IPS DF 6.9 (cell line): ENCODE measurements at regions not wholly inside any gene's neighbourhood (a gene's known extent, or its start where the extent isn't known, plus 50 kb on each side); places are given as distances from the start of the nearest gene placed in this dataset.

ENCODE experiments used
- DNase-seq: peaks from one replicate; pipeline ENCODE4 v3.0.0-alpha.2; 2013; ENCODE audit warnings: low read depth, low spot score
- H3K27ac ChIP-seq: one replicate; pipeline ENCODE4 v1.5.1; 2013; ENCODE audit warnings: low read length, control low read depth
- H3K27me3 ChIP-seq: 2 replicates; pipeline ENCODE4 v1.6.1; 2013; ENCODE audit warnings: mild to moderate bottlenecking, low read length; ENCODE audit not compliant: control insufficient read depth, insufficient read depth
- H3K36me3 ChIP-seq: 2 replicates; pipeline ENCODE4 v1.6.1; 2013; ENCODE audit warnings: low read length; ENCODE audit not compliant: control insufficient read depth, insufficient read depth
- H3K4me1 ChIP-seq: 2 replicates; pipeline ENCODE4 v1.6.1; 2013; ENCODE audit warnings: low read length; ENCODE audit not compliant: control insufficient read depth, insufficient read depth
- H3K4me3 ChIP-seq: 2 replicates; pipeline ENCODE4 v1.5.1; 2013; ENCODE audit warnings: mild to moderate bottlenecking, low read length
- H3K9me3 ChIP-seq: 2 replicates; pipeline ENCODE4 v1.6.1; 2013; ENCODE audit warnings: low read length, inconsistent platforms; ENCODE audit not compliant: control insufficient read depth, insufficient read depth
- WGBS: extraction: QIAGEN DNeasy Blood & Tissue Kit; methylation state at CpG from one replicate; pipeline ENCODE4 v1.1.7; 2013; ENCODE audit warnings: mixed read lengths, missing lambda C conversion rate; ENCODE audit not compliant: insufficient read length, insufficient coverage; 5-methylcytosine and 5-hydroxymethylcytosine counted together

DNA sequence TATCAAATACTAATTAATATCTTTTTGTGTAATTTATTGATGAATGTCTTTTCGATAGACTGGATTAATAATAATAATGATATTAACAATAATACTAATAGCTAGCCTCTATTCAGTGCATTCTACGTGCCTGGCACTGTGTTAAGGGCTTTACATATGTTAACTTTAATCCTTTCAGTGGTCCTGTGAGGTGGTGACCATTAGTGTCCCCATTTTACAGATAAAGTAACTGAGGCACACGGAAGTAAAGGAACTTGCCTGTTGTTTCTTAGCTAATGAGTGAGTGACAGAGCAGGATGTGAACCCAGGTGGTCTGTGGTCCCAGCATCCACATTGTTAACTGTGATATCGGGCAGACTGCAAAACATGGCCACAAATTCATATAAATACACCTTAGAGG is 335.7 kb upstream of the PROX1 start:
- Histone ChIP-seq H3K9me3 (no peaks in the 10 kb centered on the region), H3K4me1 (peaks cover 4% of the 10 kb centered on the region), H3K27ac (no peak overlapping the region), H3K27me3 (no peaks in the 10 kb centered on the region), H3K4me3 (no peak overlapping the region), H3K36me3 (no peaks in the 10 kb centered on the region)
- DNase-seq: no peak
- no CpG with 5 or more reads among the region's 4 CpGs for WGBS

DNA sequence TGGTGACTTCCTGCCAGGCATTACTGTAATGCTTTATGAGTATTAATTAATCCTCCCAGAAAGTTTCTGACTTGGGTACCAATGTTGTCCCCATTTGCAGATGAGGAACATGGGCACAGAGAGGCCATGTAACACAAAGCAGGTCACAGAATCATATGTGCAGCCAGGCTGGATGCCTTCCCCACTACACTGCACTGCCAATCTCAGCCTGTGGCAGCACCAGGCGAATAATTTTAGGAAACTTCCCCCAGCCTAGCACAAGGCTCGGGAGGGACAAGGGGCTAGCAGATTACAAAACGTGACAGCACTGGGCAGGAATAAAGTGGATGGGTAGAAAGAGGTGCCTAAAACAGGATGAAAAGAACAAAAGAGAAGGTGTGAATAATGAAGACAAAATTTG is 331.7 kb upstream of the PROX1 start:
- H3K9me3 ChIP-seq: no peaks in the 10 kb centered on the region
- H3K27ac ChIP-seq: no peak overlapping the region
- H3K36me3 ChIP-seq: no peaks in the 10 kb centered on the region
- no peak for DNase-seq
- WGBS: no CpG with 5 or more reads among the region's 3 CpGs
- 0 out of 2 replicates have a peak, but pooled peaks cover 3% of the 10 kb centered on the region for H3K4me1 ChIP-seq
- H3K4me3 ChIP-seq: no peak overlapping the region
- no peaks in the 10 kb centered on the region for H3K27me3 ChIP-seq

DNA sequence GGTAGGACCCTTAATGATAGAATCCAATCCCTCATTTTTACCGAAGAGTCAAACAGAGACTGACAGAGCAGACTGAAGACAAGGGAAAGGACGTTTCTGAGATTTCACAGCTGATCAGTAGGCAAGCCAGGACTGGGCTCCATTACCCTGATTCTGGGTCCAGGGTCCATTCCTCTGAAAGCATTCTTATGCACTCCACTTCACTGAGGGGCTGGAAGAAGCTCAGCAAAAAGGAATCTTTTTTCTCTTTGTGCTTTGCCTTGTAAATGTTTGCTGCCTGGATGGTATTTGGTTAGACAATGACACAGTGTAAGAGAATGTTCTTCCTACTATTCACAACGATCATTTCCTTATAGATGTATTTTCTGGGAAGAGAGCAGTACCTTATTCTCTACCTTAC is 331.3 kb upstream of the PROX1 start:
- H3K4me1 ChIP-seq: 0 out of 2 replicates have a peak, but pooled peaks cover 3% of the 10 kb centered on the region
- WGBS: no CpG with 5 or more reads among the region's 3 CpGs
- H3K9me3 ChIP-seq: no peaks in the 10 kb centered on the region
- H3K36me3 ChIP-seq: no peaks in the 10 kb centered on the region
- no peaks in the 10 kb centered on the region for H3K27me3 ChIP-seq
- no peak overlapping the region for H3K4me3 ChIP-seq
- H3K27ac ChIP-seq: no peak overlapping the region
- no peak for DNase-seq

DNA sequence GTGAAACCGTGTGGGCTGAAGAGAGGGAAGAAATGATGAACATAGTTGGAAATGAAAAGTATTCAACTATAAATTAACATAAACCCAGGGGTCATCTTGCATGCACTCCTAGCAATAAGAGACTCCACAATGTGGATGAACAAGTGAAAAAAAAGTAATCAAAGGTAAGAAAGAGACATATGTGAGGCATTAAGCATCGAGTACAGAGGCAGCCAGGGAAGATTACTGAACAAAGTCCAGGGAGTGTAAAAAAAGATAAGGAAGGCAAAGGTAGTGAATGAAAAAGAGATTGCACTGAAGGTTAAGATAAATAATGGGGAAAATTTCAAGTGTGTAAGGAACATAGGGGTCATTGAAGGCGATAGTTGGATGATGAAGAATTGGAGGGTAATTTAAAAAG is 330.8 kb upstream of the PROX1 start:
- WGBS: 100% methylated on average over 1 of the region's 3 CpGs
- Histone ChIP-seq H3K27ac (no peak overlapping the region), H3K27me3 (no peaks in the 10 kb centered on the region), H3K9me3 (no peaks in the 10 kb centered on the region), H3K4me1 (0 out of 2 replicates have a peak, but pooled peaks cover 3% of the 10 kb centered on the region), H3K36me3 (no peaks in the 10 kb centered on the region), H3K4me3 (no peak overlapping the region)
- DNase-seq: no peak

GRCh38 chr1:213657879-213658278 is 329.9 kb upstream of the PROX1 start:
- no peak overlapping the region for H3K4me3 ChIP-seq
- no peak for DNase-seq
- H3K27ac ChIP-seq: no peak overlapping the region
- WGBS: no CpG with 5 or more reads among the region's 2 CpGs
- no peaks in the 10 kb centered on the region for H3K27me3 ChIP-seq
- no peaks in the 10 kb centered on the region for H3K9me3 ChIP-seq
- H3K36me3 ChIP-seq: no peaks in the 10 kb centered on the region
- H3K4me1 ChIP-seq: 0 out of 2 replicates have a peak, but pooled peaks cover 3% of the 10 kb centered on the region

DNA sequence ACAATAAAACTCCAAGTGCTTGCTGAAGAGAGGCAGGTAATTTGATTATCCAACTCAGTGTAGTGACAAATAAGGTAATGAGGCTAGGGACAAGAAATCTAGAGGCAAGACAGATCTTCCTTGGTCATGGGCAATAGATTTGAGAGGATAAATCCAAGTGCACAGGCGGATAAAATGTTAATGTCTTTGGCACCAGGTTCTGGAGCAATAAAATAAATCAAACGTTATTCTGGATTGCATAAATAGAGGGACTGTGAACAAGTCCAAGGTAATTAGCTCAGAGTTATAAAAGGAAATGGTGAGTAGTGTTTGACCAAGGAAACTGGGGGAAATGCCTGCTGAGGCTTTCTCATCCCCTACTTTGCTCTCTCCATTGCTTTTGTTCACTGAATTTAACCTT is 329.3 kb upstream of the PROX1 start:
- Histone ChIP-seq H3K27me3 (no peaks in the 10 kb centered on the region), H3K4me3 (no peak overlapping the region), H3K27ac (no peak overlapping the region), H3K4me1 (0 out of 2 replicates have a peak, but pooled peaks cover 3% of the 10 kb centered on the region), H3K36me3 (no peaks in the 10 kb centered on the region), H3K9me3 (no peaks in the 10 kb centered on the region)
- DNase-seq: no peak
- no CpG with 5 or more reads among the region's 2 CpGs for WGBS

GRCh38 chr1:213659580-213660547 is 327.9 kb upstream of the PROX1 start:
- Histone ChIP-seq H3K36me3 (no peaks in the 10 kb centered on the region), H3K4me1 (0 out of 2 replicates have a peak, but pooled peaks cover 3% of the 10 kb centered on the region), H3K9me3 (no peaks in the 10 kb centered on the region), H3K4me3 (no peak overlapping the region), H3K27ac (no peak overlapping the region), H3K27me3 (no peaks in the 10 kb centered on the region)
- no peak for DNase-seq
- no CpG with 5 or more reads among the region's 8 CpGs for WGBS

DNA sequence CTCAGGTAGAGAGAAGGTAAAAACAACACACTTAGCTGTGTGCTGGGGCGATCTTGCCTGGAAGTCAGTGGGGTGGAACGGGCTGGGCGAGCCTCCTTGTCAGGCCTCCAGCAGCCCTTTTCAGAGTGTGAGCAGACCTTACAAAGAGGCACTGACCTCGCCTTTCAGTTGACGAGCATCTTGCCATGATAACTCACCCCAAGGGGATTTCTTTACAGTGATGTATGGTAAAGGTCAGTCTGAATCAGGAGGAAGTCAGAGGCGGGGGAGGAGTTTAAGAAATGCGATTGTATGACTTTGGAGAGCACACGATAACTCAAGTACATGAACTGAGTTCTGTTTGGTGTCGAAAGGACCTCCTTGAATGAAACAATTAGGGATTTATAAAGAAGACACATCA is 326.5 kb upstream of the PROX1 start:
- DNase-seq: no peak
- no CpG with 5 or more reads among the region's 9 CpGs for WGBS

DNA sequence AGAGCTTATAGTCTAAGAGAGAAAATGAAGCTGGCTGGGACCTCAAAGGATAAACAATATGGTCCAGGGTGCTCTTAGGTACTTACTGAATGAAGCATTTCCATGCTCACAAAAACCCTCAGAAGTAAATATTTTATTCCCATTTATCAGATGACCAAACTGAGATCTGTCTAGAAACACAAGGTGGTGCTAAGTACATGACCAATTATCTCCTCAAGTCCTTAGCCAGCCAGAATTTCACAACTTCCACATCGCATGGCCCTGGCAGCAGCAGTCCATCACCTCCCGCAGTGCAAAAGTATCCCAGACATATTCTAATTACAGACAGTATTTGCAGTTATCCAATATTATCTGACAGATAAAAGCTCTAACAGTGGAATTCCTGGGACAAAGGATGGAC is 321.7 kb upstream of the PROX1 start:
- Histone ChIP-seq H3K27me3 (no peaks in the 10 kb centered on the region), H3K4me3 (no peak overlapping the region), H3K27ac (no peak overlapping the region), H3K36me3 (no peaks in the 10 kb centered on the region), H3K4me1 (peaks cover 6% of the 10 kb centered on the region), H3K9me3 (no peaks in the 10 kb centered on the region)
- no peak for DNase-seq
- no CpG with 5 or more reads among the region's 2 CpGs for WGBS

More for the DNA sequence above, 326.5 kb upstream of the PROX1 start:
- Histone ChIP-seq H3K36me3 (no peaks in the 10 kb centered on the region), H3K4me3 (no peak overlapping the region), H3K4me1 (0 out of 2 replicates have a peak, but pooled peaks cover 1% of the 10 kb centered on the region), H3K27me3 (no peaks in the 10 kb centered on the region), H3K27ac (no peak overlapping the region), H3K9me3 (no peaks in the 10 kb centered on the region)

DNA sequence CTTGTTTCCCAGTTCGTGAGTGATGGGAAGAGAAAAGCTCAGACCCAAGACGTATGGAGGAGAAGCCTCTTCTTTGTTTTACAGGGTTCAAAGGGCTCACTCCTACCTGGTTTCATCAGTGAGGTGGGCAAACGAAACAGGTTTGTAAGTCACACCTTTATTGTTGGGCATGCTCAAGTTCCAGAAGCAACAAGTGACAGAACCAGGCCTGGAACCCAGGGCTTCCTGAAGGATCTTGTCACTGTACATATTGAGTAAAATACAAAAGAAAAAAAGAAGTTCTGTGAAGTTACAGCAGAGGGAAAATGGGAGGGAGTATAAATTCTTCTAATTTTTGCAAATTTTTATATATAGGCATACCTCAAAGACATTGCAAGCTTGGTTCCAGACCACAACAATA is 320.9 kb upstream of the PROX1 start:
- no CpG with 5 or more reads among the region's 3 CpGs for WGBS

More for the DNA sequence above, 320.9 kb upstream of the PROX1 start:
- H3K27me3 ChIP-seq: no peaks in the 10 kb centered on the region
- no peaks in the 10 kb centered on the region for H3K9me3 ChIP-seq
- no peaks in the 10 kb centered on the region for H3K36me3 ChIP-seq
- H3K27ac ChIP-seq: no peak overlapping the region
- no peak for DNase-seq
- H3K4me3 ChIP-seq: no peak overlapping the region
- peaks cover 6% of the 10 kb centered on the region for H3K4me1 ChIP-seq
